ENCODE measurements at regions not wholly inside any gene's neighbourhood (a gene's known extent, or its start where the extent isn't known, plus 50 kb on each side); places are given as distances from the start of the nearest gene placed in this dataset.

DNA sequence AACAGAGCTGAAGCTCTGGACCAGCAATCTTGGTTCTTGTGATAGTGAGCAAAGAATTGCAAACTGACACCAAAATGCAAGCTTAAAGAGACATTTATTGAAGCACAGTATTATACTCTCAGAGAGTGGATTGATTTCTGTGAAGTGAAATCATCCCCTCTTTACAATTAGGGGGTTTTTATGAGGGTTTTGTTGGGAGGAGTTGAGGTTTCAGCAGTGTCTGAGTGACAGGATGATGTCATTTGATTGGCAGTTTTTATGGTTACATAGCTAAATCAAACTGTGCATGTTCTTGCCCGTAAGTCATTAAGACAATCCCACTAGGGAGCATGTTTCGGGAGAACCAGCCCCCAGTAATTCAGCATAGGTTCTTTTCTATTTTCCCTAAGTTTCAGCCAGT, 1200.5 kb downstream of the SI start:
- ChIA-PET CTCF (no interaction called here), POLR2A (no interaction called here)
- H3K9me3 ChIP-seq (ENCODE audit: control insufficient read depth, insufficient read depth, low read depth, low read length), result no peaks in the 10 kb centered on the region
- H3K27ac ChIP-seq (ENCODE audit: extremely low read depth, low read depth, low read length), result no peak overlapping the region
- H3K4me3 ChIP-seq (ENCODE audit: low read depth, low read length), result no peak overlapping the region
- no peak for TF ChIP-seq ZNF580 (tag by site-specific recombination; IDR thresholded peaks at IDR 0.05)
- 0 out of 2 replicates have a peak, but pooled peaks have one; percentile 15 for TF ChIP-seq ATF2 (tag by site-specific recombination; IDR thresholded peaks at IDR 0.05; ENCODE audit: low read depth)
- H3K4me1 ChIP-seq (ENCODE audit: control insufficient read depth, insufficient read depth, low read length), result no peaks in the 10 kb centered on the region
- H3K36me3 ChIP-seq (ENCODE audit: control insufficient read depth in 2 of 2, insufficient read depth in 1 of 2, low read length in 2 of 2), result no peaks in the 10 kb centered on the region

DNA sequence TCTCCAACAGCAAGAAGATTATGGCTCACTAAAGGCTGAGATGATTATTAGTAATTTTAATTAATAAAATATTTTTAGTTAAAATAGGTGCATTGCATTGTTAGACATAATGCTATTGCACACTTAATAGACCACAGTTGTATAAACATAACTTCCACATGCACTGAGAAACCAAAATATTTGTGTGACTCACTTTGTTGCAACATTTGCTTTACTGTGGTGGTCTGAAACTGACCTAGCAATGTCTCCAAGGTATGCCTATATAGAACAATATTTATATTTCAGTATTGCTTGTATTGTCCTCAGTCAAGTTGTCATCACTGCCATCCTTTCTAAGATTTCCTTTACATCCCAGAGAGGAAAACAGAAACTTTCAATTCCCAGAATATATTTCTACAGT, 1215.2 kb downstream of the SI start:
- Histone ChIP-seq H3K27ac (ENCODE audit: extremely low read depth, low read depth, low read length) (no peak overlapping the region), H3K4me3 (ENCODE audit: low read depth, low read length) (no peak overlapping the region), H3K36me3 (ENCODE audit: control insufficient read depth in 2 of 2, insufficient read depth in 1 of 2, low read length in 2 of 2) (no peaks in the 10 kb centered on the region), H3K4me1 (ENCODE audit: control insufficient read depth, insufficient read depth, low read length) (no peaks in the 10 kb centered on the region), H3K9me3 (ENCODE audit: control insufficient read depth, insufficient read depth, low read depth, low read length) (no peaks in the 10 kb centered on the region)
- no peak for TF ChIP-seq ZNF324 (tag by site-specific recombination; IDR thresholded peaks at IDR 0.05)
- TF ChIP-seq, protein P1, sequence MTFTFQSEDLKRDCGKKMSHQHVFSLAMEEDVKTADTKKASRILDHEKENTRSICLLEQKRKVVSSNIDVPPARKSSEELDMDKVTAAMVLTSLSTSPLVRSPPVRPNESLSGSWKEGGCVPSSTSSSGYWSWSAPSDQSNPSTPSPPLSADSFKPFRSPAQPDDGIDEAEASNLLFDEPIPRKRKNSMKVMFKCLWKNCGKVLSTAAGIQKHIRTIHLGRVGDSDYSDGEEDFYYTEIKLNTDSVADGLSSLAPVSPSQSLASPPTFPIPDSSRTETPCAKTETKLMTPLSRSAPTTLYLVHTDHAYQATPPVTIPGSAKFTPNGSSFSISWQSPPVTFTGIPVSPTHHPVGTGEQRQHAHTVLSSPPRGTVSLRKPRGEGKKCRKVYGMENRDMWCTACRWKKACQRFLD (tag by site-specific recombination; IDR thresholded peaks at IDR 0.05), result no peak
- TF ChIP-seq, protein P2, sequence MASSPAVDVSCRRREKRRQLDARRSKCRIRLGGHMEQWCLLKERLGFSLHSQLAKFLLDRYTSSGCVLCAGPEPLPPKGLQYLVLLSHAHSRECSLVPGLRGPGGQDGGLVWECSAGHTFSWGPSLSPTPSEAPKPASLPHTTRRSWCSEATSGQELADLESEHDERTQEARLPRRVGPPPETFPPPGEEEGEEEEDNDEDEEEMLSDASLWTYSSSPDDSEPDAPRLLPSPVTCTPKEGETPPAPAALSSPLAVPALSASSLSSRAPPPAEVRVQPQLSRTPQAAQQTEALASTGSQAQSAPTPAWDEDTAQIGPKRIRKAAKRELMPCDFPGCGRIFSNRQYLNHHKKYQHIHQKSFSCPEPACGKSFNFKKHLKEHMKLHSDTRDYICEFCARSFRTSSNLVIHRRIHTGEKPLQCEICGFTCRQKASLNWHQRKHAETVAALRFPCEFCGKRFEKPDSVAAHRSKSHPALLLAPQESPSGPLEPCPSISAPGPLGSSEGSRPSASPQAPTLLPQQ (tag by site-specific recombination; IDR thresholded peaks at IDR 0.05), result no peak
- TF ChIP-seq ZNF560 (tag by site-specific recombination; IDR thresholded peaks at IDR 0.05; ENCODE audit: borderline replicate concordance), result no peak
- no peak for TF ChIP-seq ZNF768 (tag by site-specific recombination; IDR thresholded peaks at IDR 0.05)
- TF ChIP-seq YY2 (tag by site-specific recombination; IDR thresholded peaks at IDR 0.05), result no peak
- no peak for TF ChIP-seq ZFP69B (tag by site-specific recombination; IDR thresholded peaks at IDR 0.05)
- no peak for TF ChIP-seq AEBP2 (tag by site-specific recombination; IDR thresholded peaks at IDR 0.05; ENCODE audit: borderline replicate concordance)
- TF ChIP-seq, protein P3, sequence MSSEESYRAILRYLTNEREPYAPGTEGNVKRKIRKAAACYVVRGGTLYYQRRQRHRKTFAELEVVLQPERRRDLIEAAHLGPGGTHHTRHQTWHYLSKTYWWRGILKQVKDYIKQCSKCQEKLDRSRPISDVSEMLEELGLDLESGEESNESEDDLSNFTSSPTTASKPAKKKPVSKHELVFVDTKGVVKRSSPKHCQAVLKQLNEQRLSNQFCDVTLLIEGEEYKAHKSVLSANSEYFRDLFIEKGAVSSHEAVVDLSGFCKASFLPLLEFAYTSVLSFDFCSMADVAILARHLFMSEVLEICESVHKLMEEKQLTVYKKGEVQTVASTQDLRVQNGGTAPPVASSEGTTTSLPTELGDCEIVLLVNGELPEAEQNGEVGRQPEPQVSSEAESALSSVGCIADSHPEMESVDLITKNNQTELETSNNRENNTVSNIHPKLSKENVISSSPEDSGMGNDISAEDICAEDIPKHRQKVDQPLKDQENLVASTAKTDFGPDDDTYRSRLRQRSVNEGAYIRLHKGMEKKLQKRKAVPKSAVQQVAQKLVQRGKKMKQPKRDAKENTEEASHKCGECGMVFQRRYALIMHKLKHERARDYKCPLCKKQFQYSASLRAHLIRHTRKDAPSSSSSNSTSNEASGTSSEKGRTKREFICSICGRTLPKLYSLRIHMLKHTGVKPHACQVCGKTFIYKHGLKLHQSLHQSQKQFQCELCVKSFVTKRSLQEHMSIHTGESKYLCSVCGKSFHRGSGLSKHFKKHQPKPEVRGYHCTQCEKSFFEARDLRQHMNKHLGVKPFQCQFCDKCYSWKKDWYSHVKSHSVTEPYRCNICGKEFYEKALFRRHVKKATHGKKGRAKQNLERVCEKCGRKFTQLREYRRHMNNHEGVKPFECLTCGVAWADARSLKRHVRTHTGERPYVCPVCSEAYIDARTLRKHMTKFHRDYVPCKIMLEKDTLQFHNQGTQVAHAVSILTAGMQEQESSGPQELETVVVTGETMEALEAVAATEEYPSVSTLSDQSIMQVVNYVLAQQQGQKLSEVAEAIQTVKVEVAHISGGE (tag by site-specific recombination; conservative IDR thresholded peaks at IDR 0.05; ENCODE audit: low read depth), result no peak
- no peak for TF ChIP-seq ZNF571 (tag by site-specific recombination; IDR thresholded peaks at IDR 0.05)
- TF ChIP-seq ZNF629 (tag by site-specific recombination; IDR thresholded peaks at IDR 0.05), result no peak
- TF ChIP-seq ZNF501 (tag by site-specific recombination; IDR thresholded peaks at IDR 0.05), result no peak
- TF ChIP-seq ZNF548 (tag by site-specific recombination; IDR thresholded peaks at IDR 0.05), result no peak
- no peak for TF ChIP-seq REPIN1 (tag by site-specific recombination; IDR thresholded peaks at IDR 0.05; ENCODE audit: low read depth)
- no peak for TF ChIP-seq SALL2 (tag by site-specific recombination; IDR thresholded peaks at IDR 0.05; ENCODE audit: borderline replicate concordance)
- TF ChIP-seq ZNF184 (tag by site-specific recombination; IDR thresholded peaks at IDR 0.05), result no peak
- ChIA-PET POLR2A (no interaction called here), CTCF (no interaction called here)

All from HEK293 (cell line).